Vagina (tissue), 2 donors: ENCODE measurements at regions not wholly inside any gene's neighbourhood (a gene's known extent, or its start where the extent isn't known, plus 50 kb on each side); places are given as distances from the start of the nearest gene placed in this dataset.

Source experiments
- CTCF ChIP-seq, 3 experiments: fragments of 450-650 bp in 2 of 3; fragments of 200-600 bp in 1 of 3; sonication (generic) in 1 of 3; IDR thresholded peaks; one replicate each; pipeline ENCODE4 v1.5.1; 2017 to 2019; ENCODE audit warnings: antibody characterized with exemption in 3 of 3, mild to moderate bottlenecking in 2 of 3, moderate library complexity in 2 of 3
- POLR2A ChIP-seq, 2 donors: fragments of 450-650 bp; IDR thresholded peaks; one replicate each; pipeline ENCODE4 v1.6.1; 2017; ENCODE audit warnings: antibody characterized with exemption in 2 of 2, mild to moderate bottlenecking in 2 of 2, moderate library complexity in 2 of 2

- no peak for TF ChIP-seq CTCF (IDR thresholded peaks at IDR 0.05)
- TF ChIP-seq POLR2A (IDR thresholded peaks at IDR 0.05), result no peak
These were observed 126.1 kb downstream of the EIF4E start for GRCh38 chr4:98802770-98803198.
